ENCODE measurements at regions not wholly inside any gene's neighbourhood (a gene's known extent, or its start where the extent isn't known, plus 50 kb on each side); places are given as distances from the start of the nearest gene placed in this dataset.

DNA sequence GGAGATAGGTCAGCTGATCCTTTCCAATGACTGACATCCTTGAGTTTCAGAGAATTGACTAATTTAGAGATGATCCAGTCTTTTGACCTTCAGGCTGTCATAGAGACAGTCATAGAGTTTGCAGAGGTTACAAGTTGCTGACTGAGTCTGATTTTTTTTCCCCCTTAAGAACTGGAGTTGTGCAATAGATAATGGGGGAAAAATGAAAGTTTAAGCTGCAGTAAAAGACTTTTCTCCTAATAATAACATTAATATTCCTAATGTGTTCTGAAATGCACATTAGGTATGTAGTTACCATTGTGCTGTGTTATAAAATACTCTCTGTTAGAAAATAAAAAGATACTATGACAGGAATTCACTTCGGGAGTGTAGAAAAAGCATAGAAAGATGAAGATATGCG is 876.9 kb upstream of the RAG2 start:
- DNase-seq (ENCODE audit: low read depth, low spot score) (no peak), ATAC-seq (no peak)
- intact Hi-C loops (cut with micrococcal nuclease), result no loop called here
- Histone ChIP-seq H2AFZ (ENCODE audit: low read depth, low read length, poor library complexity, severe bottlenecking) (no peak overlapping the region), H3K27ac (ENCODE audit: low read depth, low read length) (no peak overlapping the region), H3K4me1 (ENCODE audit: control insufficient read depth in 1 of 2, insufficient read depth in 2 of 2, low read length in 2 of 2) (no peaks in the 10 kb centered on the region), H3K4me3 (replicated peaks in 1 of 2; ENCODE audit: low read depth in 1 of 2, low read length in 2 of 2) (no peak overlapping the region), H3K27me3 (ENCODE audit: insufficient read depth, low read length) (no peaks in the 10 kb centered on the region), H3K9me2 (ENCODE audit: insufficient read depth) (no peaks in the 10 kb centered on the region), H3K9me3 (ENCODE audit: control insufficient read depth in 1 of 2, insufficient read depth in 1 of 2, low read depth in 1 of 2, low read length in 2 of 2) (peaks cover 6 to 16% of the 10 kb centered on the region in 2 experiments; a peak in 2 of 4 replicates), H3K79me2 (ENCODE audit: insufficient read depth, low read length) (no peaks in the 10 kb centered on the region), H3K36me3 (ENCODE audit: control insufficient read depth in 1 of 2, insufficient read depth in 2 of 2, low read length in 2 of 2) (no peaks in the 10 kb centered on the region), H3K4me2 (ENCODE audit: low read length) (no peak overlapping the region), H4K20me1 (ENCODE audit: insufficient read depth) (no peaks in the 10 kb centered on the region), H3K9ac (ENCODE audit: low read length) (no peak overlapping the region)
- ChIA-PET CTCF (no interaction called here), POLR2A (no interaction called here), RAD21 (ENCODE audit: low non-redundant PET in 1 of 2, low total read pairs in 2 of 2, uncharacterized antibody in 2 of 2, unreplicated experiment in 2 of 2) (no interaction called here)
- BruUV-seq (replicated peaks), result no TSS peak
- TF ChIP-seq REST (IDR thresholded peaks at IDR 0.05; ENCODE audit: low read depth) (no peak), EZH2phosphoT487 (IDR thresholded peaks at IDR 0.05; ENCODE audit: borderline replicate concordance) (no peak), FOSL1 (IDR thresholded peaks at IDR 0.05; ENCODE audit: low read depth) (no peak), CBX3 (IDR thresholded peaks at IDR 0.05; ENCODE audit: low read depth) (no peak), YY1 (IDR thresholded peaks at IDR 0.05; ENCODE audit: extremely low read depth, insufficient replicate concordance, low read depth, low read length) (no peak), POLR2AphosphoS5 (IDR thresholded peaks at IDR 0.05; ENCODE audit: low read depth, low read length) (no peak), TCF7L2 (IDR thresholded peaks at IDR 0.05; ENCODE audit: borderline replicate concordance, extremely low read depth, insufficient read depth, insufficient read length) (no peak), SRF (IDR thresholded peaks at IDR 0.05; ENCODE audit: low read depth) (no peak), ELF1 (IDR thresholded peaks at IDR 0.05; ENCODE audit: borderline replicate concordance, low read depth) (no peak), POLR2A (IDR thresholded peaks at IDR 0.05; ENCODE audit: borderline replicate concordance, extremely low read depth, insufficient read depth, insufficient read length) (no peak), SIN3A (IDR thresholded peaks at IDR 0.05; ENCODE audit: low read depth) (no peak), JUND (IDR thresholded peaks at IDR 0.05) (no peak), SP1 (IDR thresholded peaks at IDR 0.05; ENCODE audit: low read depth) (no peak), EGR1 (IDR thresholded peaks at IDR 0.05; ENCODE audit: low read depth) (no peak)
- TF ChIP-seq, protein P1, sequence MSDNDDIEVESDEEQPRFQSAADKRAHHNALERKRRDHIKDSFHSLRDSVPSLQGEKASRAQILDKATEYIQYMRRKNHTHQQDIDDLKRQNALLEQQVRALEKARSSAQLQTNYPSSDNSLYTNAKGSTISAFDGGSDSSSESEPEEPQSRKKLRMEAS (IDR thresholded peaks at IDR 0.05), result no peak
- TF ChIP-seq, protein P2, sequence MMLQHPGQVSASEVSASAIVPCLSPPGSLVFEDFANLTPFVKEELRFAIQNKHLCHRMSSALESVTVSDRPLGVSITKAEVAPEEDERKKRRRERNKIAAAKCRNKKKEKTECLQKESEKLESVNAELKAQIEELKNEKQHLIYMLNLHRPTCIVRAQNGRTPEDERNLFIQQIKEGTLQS (IDR thresholded peaks at IDR 0.05), result no peak
- TF ChIP-seq, protein P3, sequence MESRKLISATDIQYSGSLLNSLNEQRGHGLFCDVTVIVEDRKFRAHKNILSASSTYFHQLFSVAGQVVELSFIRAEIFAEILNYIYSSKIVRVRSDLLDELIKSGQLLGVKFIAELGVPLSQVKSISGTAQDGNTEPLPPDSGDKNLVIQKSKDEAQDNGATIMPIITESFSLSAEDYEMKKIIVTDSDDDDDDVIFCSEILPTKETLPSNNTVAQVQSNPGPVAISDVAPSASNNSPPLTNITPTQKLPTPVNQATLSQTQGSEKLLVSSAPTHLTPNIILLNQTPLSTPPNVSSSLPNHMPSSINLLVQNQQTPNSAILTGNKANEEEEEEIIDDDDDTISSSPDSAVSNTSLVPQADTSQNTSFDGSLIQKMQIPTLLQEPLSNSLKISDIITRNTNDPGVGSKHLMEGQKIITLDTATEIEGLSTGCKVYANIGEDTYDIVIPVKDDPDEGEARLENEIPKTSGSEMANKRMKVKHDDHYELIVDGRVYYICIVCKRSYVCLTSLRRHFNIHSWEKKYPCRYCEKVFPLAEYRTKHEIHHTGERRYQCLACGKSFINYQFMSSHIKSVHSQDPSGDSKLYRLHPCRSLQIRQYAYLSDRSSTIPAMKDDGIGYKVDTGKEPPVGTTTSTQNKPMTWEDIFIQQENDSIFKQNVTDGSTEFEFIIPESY (IDR thresholded peaks at IDR 0.05; ENCODE audit: extremely low read depth, insufficient replicate concordance, low read length), result no peak
